Stimulated activated CD4-positive, alpha-beta T cell treated with anti-CD3 and anti-CD28 coated beads, TNF-alpha, amount 100 ng/mL, for 4 hours (primary cell): ENCODE measurements at regions not wholly inside any gene's neighbourhood (a gene's known extent, or its start where the extent isn't known, plus 50 kb on each side); places are given as distances from the start of the nearest gene placed in this dataset.

ENCODE experiments used
- DNase-seq, 3 experiments: peaks; one replicate each; pipeline ENCODE4 v3.0.0-alpha.2; 2020; ENCODE audit warnings: low read depth in 3 of 3

DNA sequence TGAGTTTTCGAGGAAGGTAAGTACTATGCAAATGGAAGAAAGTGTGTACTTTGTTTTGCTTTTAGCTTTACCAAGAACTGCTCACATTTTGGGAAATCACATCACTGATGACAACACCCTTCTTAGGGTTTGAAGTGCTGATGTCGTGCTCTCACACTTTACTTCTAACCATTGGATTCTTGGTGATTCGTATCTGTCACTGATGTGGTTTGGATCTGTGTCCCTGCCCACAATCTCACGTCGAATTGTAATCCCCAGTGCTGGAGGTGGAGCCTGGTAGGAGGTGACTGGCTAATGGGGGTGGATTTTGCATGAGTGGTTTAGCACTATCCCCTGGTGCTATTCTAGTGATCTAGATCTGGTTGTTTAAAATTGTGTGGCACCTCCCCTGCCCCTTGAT is 75.4 kb upstream of the RGMA start:
- no peak for DNase-seq

GRCh38 chr15:93162560-93162959 is 73.5 kb upstream of the RGMA start:
- no peak for DNase-seq

DNA sequence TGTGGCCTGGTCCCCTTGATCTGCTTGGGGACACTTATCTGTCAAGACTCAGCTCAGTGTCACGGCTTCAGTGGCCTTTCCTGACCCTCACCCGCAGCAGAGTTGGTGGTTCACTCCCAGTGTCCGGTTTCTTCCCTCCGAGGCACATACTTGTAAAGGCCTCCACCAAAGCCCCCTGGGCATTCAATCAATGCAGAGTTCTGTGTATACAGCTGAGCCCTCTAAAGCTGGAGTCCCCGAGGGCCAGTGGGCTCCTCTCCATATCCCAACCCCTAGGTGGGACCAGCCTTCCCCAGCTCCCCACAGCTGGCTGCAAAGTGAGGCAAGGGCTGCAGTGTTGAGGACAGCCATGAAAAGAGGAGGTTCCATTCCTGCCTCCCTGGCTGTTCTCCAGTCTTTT is 70.9 kb upstream of the RGMA start:
- no peak for DNase-seq

DNA sequence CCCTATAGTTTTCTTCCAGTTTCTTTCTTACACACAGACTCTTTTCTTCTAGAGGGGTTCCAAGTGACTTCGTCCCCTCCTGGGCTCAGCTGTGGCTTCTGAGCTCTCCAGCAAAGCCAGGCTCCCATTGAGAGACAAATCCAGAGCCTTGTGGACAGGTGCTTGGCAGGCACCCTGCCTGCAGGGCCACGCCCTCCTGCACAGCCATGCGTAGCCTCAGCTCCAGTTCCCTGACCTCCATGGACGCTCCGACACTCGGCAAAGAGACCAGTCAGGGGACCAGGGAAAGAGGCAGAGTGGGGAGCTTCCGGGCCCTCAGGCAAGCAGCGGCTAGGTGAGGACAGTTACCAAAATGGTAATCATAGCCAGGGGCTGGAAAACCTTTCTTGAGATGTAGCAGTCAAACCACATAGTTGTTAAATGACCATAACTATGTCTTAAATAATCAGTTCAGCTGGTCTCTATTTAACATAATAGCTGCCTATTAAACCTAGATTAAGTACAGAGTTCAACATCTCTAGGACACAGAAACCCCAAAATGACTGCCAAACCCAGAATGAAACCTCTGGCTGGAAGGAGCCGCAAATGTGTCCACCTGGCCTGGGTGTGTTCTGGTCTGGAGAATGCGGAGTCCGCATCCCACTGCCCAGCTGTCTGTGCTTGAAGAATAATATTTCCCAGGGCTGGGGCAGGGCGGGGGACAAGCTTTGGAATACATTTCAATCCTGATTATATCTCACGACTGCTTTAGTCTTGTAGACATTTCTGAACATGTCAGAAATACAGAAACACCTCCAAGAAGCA is 69.3 kb upstream of the RGMA start:
- DNase-seq, result no peak

- no peak for DNase-seq
Measured at GRCh38 chr15:93154666-93155065, 65.7 kb upstream of the RGMA start.

DNA sequence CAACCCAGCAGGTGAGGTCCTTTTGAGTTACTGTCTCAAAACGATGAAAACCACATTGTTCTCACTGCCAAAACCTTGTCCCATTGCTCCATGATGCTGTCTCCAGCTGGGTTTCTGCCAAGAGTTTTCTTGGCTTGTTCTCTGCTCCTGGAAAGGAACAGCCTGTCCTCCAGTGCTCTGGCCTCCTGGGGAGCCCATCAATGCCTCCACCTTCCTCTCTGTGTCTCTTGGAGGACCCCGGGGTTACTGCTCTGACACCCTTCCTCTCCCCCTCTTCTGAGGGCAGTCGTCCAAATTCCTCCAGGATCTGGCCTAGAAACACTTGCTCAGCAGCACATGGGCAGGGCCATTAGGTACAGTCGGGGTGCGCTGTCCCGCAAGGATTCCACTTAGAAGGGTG is 63.9 kb upstream of the RGMA start:
- no peak for DNase-seq

GRCh38 chr15:93152360-93152759 is 63.3 kb upstream of the RGMA start:
- DNase-seq, result no peak

DNA sequence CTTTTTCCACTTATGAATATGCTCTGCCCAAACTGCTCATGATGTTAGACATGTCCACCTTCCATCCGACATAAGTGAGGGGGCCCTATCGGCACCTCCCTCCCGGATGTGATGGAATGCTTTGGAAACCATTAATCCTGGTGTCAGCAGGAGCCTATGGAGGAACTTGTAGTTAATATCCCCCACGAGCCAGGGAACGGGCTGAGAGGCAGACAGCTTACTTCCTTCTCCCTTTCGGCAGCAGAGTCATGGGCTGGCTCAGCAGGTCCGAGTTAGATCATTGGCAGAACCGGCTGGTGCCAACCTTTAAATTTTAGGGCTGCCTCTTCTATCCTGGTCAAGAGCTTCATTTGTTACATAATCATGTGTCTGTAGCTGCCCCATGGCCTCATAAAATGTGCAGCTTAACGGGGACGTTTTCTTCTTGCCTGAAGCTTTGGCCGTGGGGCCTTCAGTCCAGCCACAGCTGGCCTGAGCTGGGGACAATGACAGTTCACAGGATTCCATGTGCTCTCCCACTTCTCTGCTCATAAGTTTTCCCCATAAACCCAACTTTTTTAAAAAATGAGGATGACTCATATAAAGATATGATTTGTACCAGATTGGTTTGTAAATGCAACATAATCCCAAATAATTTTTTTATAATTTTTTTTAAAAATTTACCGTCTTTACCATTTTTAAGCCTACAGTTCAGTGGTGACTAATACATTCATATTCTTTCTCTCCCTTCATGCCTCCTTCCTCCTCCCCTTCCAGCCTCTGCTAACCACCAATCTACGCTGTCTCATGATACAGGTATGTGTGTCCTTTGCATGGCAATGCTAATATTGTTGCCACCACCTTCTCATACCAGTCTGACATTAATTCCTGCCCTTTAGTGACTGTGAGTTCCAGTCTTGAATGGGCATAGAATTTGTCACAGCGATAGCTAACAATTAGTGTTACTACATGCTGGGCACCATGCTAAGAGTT is 62.2 kb upstream of the RGMA start:
- DNase-seq, result no peak

DNA sequence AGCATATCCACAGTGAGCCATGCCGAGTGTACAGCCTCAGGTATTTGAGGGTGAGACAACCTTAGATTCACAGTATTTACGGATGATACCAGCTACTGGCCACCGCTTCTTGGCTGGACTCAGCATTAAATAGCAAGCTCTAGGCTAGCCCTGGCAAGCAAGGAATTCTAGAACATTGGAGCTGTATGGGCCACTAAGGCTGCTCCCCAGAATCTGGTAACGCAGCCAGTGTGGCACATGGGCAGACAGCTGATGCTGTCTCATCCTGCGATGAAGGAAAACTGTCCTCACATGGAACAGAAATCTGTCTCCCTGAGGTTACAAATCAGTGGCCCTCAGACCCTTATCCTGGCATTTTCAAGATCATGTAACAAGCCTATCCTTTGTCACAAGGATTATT is 57.6 kb upstream of the RGMA start:
- no peak for DNase-seq

GRCh38 chr15:93146196-93146595 is 57.2 kb upstream of the RGMA start:
- no peak for DNase-seq

GRCh38 chr15:93144463-93145236 is 55.6 kb upstream of the RGMA start:
- no peak for DNase-seq

- DNase-seq, result no peak
Measured at GRCh38 chr15:93143186-93143585, 54.2 kb upstream of the RGMA start.

DNA sequence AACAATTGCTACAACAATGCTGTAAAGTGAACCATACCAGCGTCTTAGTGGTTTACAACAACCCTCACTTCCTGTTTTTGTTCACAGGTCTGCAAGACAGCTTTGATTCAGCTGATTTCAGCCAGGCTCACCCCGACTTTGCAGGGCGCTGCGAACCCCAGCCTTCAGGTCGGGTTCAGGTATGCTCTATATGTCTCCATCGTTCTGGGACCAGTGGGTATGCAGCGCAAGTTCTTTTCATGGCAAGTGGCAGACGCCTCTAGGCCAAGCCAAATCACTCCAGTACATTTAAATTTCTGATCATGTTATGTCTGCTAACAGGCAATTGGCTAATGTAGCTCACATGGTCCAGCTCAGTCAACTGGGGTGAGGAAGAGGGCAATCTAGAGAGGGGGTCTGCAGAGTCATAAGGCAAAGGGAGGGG is 52.4 kb upstream of the RGMA start:
- no peak for DNase-seq

DNA sequence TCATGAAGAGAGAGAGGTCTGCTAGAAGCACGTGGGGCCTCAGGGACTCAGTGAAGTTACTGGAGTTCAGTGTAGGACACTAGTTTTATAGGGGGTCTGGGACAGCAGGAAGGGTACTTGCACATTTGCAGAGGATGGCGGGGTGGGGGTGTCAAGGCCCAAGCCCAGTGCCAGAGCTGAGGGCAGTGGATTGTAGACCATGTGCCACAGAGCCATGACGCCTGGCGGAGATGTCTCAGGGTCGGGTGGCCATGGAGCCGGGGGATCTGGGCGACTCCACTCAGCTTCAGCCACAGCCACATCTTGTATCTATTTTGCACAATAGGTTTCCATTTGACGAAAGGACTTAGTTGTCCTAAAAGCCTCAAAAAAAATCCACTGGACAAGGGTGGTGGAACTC is 50.4 kb upstream of the RGMA start:
- DNase-seq, result no peak

- no peak for DNase-seq
Measured at GRCh38 chr15:93138681-93139250, 49.8 kb upstream of the RGMA start.
